ENCODE measurements at regions not wholly inside any gene's neighbourhood (a gene's known extent, or its start where the extent isn't known, plus 50 kb on each side); places are given as distances from the start of the nearest gene placed in this dataset.
"Not testable (repeated sequence)": the region's sequence is repeated elsewhere in the genome, so short reads cannot be mapped to it uniquely, and the experiment has no call there.

GRCh38 chr2:175827856-175828255, 174.2 kb downstream of the LNPK start:
- DNase-seq: no peak

- DNase-seq: no peak
These were observed 177.8 kb downstream of the LNPK start for GRCh38 chr2:175824243-175824642.

- DNase-seq: no peak
These were observed 178.4 kb downstream of the LNPK start for GRCh38 chr2:175823707-175824073.

GRCh38 chr2:175823002-175823706, 178.9 kb downstream of the LNPK start:
- DNase-seq: no peak

GRCh38 chr2:175817221-175817620, 184.8 kb downstream of the LNPK start:
- DNase-seq: no peak

- no peak for DNase-seq
These were observed 186.5 kb downstream of the LNPK start for GRCh38 chr2:175815537-175815936.

GRCh38 chr2:175811971-175812370, 190.1 kb downstream of the LNPK start:
- DNase-seq: no peak

- no peak for DNase-seq
These were observed 193.2 kb downstream of the LNPK start for GRCh38 chr2:175808858-175809257.

- DNase-seq: no peak
These were observed 194.0 kb downstream of the LNPK start for GRCh38 chr2:175808078-175808477.

- no peak for DNase-seq
These were observed 194.8 kb downstream of the LNPK start for GRCh38 chr2:175807031-175807873.

- no peak for DNase-seq
These were observed 195.5 kb downstream of the LNPK start for GRCh38 chr2:175806570-175806969.

GRCh38 chr2:175806125-175806490, 196.0 kb downstream of the LNPK start:
- DNase-seq: no peak

- no peak for DNase-seq
These were observed 196.5 kb downstream of the LNPK start for GRCh38 chr2:175805442-175806124.

GRCh38 chr2:175804122-175804521, 197.9 kb downstream of the LNPK start:
- no peak for DNase-seq

- DNase-seq: not testable (repeated sequence)
These were observed 205.6 kb downstream of the LNPK start for GRCh38 chr2:175796422-175796821.

GRCh38 chr2:175793648-175794047, 208.4 kb downstream of the LNPK start:
- DNase-seq: no peak

GRCh38 chr2:175792881-175793280, 209.2 kb downstream of the LNPK start:
- DNase-seq: no peak

- no peak for DNase-seq
These were observed 209.9 kb downstream of the LNPK start for GRCh38 chr2:175792199-175792598.

GRCh38 chr2:175786471-175787124, 215.5 kb downstream of the LNPK start:
- no peak for DNase-seq

- DNase-seq: not testable (repeated sequence)
These were observed 224.7 kb downstream of the LNPK start for GRCh38 chr2:175777337-175777736.

GRCh38 chr2:175769200-175769599, 232.9 kb downstream of the LNPK start:
- DNase-seq: no peak

GRCh38 chr2:175766880-175767279, 235.2 kb downstream of the LNPK start:
- DNase-seq: no peak

GRCh38 chr2:175755656-175756386, 246.2 kb downstream of the LNPK start:
- DNase-seq: no peak
